GM19467 (cell line): ENCODE measurements at regions not wholly inside any gene's neighbourhood (a gene's known extent, or its start where the extent isn't known, plus 50 kb on each side); places are given as distances from the start of the nearest gene placed in this dataset.

Experiments
- ATAC-seq: cut with Tn5 transposase; IDR thresholded peaks from one replicate; pipeline ENCODE4 v1.9.1; 2021; ENCODE audit warnings: mild to moderate bottlenecking, moderate library complexity; ENCODE audit not compliant: unreplicated experiment

DNA sequence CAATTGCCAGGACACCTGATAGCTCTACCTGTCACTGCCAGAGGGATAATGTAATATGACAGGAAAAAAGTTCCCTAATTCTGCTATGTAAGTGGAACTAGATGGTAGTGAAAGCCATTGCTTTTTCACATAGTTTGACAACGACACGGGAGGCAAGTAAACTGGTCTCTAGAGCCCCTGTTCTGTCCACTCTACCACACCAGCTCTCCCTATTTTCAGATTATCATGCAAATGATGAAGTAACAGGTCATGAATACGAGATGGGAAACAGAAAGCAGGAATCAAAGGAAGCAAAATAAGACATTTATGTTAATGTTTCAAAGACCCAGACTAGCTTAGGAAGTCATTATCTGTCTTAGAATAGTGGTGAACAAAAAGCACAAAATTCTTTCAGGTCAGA is 56.2 kb downstream of the TAF11L14 start:
- ATAC-seq: no peak

DNA sequence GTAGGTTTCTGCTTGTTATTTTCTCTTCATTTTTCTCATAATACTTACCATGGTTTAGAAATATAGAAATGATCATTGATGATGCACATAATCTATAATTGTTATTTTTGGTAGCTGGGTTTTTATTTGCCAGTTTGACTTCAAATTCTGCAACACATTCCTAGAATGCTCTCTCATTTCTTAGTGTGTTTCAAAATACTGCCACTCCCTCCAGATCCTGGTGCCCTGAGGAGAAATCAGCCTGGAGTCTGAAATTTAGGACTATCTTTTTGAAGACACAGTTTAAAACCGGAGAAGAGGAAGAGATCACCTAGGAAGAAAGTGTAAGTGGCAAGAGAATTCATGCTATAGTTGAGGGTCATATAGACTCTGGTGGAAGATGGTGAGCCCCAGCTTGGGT is 57.5 kb downstream of the TAF11L14 start:
- ATAC-seq: no peak

DNA sequence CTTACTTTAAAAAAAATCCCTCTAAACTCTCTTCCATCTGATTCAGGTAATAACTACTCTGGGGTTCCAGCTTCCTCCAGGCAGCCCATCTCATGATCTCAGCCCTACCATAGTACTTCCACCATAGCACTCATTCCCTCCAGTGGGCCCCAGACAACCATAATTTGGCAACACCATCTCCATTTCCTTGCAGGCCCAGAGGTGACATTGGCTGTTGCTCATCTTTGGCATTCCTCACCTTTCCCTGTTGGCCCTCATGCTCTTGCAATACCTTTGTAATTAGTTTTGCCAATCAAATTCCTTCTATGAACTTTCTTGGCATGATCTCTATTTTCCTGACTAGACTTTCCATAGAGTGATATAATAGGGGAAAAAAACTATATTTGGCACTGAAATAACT is 60.1 kb downstream of the TAF11L14 start:
- no peak for ATAC-seq

DNA sequence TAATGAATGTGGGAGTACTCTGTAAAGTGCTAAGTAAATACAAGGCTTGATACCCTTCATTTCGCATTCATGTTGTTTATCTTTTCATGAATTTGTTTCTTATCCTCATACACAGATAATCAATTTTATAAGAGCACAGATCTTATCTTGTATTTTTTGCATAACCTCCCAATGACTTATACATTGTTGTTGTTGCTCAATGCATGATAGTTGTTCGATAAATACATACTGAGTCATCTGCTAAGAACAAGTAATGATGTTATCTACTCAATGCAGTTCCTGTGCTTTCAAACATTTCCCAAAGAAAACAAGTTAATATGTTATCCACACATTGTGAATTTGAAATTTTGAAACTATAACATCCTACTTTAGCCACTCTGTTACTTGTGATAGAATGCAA is 60.7 kb downstream of the TAF11L14 start:
- no peak for ATAC-seq

DNA sequence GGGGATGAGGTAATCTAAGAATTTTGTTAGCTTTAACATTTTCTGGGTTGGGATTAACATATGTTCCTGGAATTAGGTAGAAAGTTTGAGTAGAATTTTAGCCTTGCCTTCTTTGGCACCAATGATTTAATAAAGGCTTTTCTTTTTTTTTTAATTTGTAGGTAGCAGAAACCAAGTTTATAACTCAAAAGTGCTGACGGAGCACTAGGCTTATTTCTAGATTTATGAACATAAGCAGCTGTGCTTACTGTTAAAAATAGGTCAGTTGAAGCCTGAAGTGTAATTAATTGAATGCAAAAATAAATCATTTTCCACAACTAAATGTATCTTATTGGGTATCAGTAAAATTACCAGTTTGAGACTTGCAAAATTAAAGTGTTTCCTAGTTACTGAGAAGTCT is 62.4 kb downstream of the TAF11L14 start:
- ATAC-seq: no peak

DNA sequence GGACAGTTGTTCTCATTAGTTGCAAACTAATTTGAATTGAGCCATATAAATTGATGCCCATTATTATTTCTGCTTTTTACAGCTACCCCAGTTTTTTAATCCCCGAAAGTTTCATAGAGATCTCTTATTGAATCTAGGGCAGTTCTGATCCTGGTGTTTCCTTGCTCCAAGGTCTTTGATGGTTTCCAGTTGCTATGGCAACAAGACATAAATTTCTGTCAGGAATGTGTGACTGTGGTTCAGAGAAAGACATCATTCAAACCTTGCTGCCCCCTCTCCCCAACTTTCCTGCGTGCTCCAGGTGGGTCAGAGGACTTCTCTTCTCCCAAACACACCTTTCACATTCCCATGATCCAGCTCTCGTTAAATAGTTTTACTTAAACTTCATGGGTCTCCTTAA is 63.4 kb downstream of the TAF11L14 start:
- no peak for ATAC-seq

DNA sequence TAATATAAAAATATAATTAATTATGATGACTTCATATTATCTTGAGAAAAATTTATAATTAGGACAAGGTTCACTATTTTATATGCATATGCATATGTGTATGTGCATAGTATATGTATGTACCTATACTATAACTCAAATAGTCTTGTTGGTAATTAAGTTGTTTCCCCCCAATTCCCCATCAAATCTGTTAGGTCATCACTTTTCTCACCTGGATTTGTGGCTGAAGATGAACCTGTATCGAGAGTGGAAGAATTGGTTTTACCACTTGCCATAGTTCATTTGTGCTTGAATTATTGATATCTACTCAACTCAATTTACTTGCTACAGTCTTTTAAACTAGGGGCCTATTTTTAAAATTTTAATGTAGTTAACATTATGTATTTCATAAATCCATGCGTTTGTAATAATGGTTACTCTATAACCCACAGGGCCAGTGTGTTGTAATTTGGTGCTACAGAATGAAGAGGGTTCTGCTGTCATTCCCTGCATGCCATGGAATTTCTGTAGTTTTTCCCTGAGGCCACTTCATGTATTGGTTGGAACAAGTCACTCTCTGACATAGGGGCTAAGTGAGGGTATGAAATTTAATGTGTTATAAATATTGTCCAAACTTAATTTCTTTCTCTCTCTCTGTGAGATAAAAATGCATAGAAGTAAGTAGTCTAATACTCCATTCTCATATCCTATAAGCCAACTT is 74.9 kb downstream of the TAF11L14 start:
- ATAC-seq: no peak

DNA sequence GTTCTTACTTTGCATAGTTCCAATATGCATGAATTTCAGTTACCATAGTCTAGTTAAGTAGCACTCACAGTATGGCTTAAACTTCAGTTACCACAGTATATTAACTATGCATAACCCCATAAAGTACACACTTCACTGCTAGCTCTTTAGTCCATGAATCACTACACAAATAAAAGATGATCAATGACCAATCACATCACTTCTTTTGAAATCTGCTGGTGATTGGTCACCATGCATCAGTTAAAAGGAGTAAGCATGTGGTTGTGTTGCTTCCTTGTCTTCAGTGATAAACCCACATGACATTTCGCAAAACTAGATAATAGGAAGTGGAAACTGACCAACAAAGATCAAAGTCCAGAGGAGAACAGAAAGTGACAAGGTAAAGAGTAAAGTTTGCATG is 79.0 kb downstream of the TAF11L14 start:
- ATAC-seq: no peak

DNA sequence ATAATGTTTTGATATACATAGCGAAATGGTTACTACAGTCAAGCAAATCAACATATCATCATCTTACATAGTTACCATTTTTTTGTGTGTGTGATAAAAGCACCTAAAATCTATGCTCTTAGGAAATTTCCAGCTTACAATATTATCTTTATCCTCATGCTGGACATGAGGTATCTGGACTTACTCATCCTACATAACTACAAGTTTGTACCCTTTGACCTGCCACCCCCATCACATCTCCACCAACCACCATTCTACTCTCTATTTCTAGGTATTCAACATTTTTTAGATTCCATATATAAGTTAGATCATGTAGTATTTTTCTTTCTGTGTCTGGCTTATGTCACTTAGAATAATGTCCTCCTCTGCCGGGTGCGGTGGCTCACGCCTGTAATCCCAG is 79.9 kb downstream of the TAF11L14 start:
- ATAC-seq: no peak

DNA sequence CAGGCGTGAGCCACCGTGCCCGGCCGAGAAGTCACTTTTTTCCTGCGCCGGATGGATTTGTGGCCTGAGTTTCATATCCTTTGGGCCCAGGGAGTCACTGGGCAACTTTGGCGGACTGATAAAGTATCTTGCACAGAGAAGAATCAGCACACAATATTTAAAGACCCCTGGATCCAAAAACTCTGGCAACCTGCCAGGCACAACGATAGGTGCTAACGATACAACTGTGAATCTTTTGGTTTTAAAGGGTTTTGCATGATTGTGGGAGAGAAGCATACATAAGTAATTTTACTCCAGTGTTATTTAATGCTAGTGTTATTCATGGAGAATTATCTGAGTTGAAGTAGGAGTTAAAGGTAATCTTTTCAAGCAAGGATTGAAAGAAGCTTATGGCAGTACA is 85.3 kb downstream of the TAF11L14 start:
- ATAC-seq: no peak

DNA sequence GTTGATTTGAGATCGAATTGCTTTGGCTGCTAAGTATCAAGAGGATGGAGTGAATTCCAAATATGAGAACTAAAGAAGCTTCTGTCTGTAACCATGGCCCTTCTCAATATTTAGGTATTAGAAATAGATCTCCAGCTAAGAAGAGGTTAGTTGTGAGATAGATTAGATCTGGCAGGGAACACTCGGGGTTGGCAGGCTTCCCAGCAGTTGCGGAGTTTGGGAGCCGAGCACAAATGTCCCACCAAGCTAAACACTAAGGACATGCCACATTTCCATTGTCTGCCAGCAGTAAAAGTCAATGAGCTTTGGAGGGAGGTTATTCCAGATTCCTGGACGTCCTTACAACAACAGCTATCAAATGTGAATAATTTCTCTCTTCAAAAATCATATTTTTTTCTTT is 85.8 kb downstream of the TAF11L14 start:
- no peak for ATAC-seq

DNA sequence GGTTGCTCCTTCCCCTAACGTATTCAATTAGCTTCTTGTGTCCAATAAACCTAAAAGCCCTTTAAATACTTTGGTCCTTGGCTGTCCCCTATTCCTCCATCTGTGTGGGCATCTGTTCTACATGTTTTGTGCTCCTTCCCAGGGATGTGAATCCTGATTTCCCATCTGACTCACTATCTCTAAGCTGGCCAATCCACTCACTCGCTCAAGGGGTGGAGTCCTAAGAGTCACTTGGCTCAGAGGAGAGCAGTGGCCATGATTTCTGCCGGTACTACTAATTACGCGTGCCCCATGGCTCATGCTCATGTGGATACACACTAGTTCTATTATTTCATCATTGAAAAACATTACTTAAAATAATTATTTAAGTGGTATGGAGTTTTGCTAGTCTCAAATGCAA is 89.6 kb downstream of the TAF11L14 start:
- ATAC-seq: no peak

DNA sequence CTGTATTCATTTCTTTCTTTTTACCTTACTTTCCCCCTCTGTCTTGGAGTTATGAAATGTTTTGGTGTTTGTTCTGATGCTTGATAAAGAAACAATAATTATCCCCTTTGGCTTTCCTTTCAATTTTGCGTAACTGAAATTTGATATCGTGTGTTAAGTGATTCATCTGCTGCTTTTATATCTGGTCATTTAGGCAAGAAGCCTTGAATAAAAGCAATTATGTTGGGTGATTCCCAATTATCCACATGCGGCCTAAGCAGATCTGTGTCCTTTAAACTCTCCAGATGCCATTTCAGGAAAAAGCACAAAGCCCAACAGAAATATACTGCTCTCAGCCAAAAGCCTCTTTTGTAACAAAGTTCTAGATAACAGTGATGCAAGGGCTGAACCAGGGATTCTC is 92.8 kb downstream of the TAF11L14 start:
- ATAC-seq: no peak

DNA sequence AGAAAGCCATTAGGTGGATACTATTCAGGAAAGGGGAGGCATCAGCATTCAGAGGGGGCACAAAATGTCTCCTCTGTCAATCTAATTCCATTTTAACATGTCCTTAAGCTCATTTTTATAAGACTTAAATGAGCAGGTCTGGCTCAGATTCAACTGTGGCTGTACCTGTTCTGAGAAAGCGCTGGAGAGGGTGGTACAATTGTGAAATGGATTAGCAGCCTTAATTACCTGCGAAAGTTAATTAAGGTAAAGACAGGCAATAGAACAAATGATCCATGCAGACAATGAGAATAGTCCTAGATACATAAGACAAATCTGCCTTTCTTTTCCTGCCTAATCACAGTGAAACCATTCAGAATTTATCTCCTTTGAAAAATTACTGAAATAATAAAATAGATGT is 96.2 kb downstream of the TAF11L14 start:
- no peak for ATAC-seq

DNA sequence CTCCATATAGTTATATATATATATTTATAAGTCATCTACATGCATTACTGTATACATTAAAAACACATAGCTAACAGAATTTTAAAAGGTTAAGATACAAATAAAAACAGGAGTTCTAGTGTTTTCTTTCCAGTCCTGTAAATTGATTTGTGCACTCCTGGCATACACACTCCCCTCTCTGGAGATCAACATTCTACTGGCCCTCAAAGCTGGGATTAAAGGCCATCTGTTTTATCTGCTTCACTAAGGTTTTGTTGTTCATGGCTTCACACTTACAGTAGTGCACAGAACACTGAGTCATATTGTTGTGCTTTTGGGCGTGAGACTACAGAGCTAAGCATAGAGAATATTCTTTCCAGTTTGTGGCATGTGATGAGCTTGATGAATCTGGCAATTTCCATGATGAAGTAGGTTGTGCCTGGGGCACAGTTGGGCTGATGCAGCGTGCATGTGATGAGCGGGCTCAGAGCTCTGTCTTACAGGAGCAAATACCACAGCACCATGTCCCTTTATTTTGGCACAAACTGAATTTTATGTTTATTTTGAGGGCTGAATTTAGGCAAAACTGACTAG is 98.2 kb downstream of the TAF11L14 start:
- no peak for ATAC-seq

DNA sequence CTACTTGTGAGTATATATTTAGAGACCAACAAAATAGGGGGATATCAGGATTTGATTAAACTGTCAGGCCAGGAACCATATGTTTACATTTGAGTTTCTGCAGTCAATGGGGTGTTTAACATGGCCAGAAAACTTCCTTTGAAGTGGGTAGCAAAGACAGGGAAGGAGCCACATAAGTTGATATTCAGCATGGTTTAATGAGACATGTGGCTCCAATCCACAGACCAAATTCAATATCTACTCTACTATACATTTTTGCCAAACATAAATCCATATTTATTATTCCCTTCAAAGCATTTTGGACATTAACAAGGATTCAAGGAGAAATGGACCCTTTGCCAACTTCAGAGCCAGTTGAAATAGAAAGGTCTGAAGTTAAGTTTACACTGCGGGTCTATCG is 99.8 kb downstream of the TAF11L14 start:
- no peak for ATAC-seq

DNA sequence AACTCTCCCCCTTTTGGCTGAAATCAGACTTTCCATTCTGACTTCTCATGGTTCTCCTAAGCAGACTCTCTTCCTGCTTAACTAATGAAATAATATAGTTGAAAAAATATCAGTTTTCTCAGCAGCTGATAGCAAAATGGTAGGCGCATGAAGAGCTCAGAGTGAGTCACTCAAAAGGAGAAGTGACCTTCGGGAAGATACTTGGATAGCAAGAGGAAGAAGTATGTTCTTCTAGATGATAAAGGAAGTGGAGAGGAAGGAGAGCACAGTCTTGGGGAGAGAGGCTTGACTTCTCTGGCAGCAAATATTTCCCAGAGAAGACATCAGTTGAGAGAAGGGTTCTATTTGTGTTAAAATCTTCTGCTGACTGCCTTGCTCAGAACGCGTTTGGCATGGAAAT is 101.5 kb downstream of the TAF11L14 start:
- ATAC-seq: no peak

DNA sequence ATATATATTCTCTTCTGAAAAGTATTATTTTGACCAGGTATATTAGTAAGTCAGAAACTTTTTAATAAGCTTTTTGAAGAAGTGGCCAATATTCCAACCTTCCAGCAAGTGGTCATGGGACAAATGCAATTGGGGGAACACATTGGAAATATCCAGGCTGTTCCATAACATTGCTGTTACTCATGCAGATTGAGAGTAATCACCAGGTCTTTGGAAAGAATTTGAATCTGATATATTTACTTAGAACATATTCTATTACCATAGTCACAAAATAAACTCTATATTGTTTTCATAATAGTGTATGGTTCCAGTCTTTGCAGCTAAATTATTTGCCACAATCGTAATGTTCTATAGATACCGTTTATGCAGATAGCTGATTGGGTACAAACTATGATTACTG is 102.8 kb downstream of the TAF11L14 start:
- ATAC-seq: no peak

DNA sequence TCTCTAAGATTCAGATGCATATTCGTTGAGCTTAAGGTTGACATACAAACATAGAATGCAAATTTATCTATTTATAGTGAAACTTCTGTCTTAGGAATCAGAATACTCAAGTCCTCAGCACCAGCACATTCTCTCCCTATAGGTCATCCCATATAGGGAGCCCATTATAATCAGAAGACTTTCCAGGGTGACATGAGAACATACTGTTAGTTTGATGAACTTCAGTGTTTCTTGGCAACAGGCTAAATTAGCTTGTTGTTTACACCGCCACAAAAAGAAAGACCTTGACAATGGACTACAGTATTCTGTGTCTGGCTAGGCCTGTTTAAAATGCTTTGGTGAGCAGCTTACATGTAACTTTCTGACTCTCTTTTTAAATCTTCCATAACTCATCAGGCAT is 104.2 kb downstream of the TAF11L14 start:
- no peak for ATAC-seq

DNA sequence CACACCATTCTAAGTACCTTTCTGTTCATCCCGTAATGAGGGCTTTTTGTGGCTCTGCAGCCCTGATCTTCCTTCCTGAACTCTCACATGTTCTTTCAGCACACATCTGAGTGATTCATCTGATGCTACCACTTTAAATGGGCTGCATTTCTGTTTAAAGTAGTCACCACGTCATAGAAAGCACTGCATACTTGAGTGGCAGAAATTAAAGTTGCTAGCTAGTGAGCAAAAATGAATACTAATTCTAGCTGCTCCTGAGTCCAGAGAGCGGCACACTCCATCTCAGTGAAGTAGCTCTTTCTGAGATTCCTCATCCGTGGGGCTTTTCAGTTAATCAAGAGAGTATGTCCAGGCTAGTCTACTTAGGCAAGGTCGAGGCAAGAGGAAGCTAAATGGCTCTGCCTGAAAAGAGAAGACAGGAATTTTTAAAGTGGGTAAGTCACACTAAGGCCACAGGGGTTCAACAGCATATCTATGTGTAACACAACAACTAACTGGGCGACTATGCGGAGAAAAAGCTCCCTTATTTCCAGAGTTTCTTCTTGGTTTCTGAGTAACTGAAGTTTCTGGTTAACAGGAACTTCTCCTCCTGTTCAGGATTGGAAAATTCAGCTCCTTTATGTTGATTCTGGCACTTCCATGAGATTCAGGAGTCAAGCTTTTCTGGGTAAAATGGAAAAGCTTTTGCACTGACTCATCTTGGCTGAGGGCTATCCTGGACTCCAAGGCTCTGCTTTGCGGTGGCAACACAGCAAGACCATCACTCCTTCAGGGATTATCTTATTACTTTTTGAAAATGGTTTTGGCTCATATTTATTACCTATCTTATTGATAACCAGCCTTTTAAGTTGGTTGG is 109.5 kb downstream of the TAF11L14 start:
- ATAC-seq: no peak

DNA sequence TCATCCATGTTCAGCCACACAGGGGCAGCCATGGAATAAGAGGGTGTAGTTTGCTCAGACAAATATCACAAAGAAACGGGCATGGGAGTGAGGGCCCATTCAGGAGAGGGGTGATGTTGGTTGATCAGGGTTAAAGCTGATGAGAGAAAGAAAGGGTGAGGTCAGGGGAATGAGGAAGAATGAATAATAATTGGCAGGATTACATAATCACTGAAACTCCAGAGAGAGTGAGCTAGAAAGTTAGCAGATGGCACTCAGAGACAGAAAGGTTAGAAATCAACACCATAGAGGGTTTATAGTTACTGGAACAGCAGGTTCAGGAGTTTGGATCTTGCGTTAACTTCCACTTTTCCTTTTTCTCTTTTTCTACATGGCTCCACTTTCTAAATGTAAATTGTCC is 113.9 kb downstream of the TAF11L14 start:
- ATAC-seq: no peak

DNA sequence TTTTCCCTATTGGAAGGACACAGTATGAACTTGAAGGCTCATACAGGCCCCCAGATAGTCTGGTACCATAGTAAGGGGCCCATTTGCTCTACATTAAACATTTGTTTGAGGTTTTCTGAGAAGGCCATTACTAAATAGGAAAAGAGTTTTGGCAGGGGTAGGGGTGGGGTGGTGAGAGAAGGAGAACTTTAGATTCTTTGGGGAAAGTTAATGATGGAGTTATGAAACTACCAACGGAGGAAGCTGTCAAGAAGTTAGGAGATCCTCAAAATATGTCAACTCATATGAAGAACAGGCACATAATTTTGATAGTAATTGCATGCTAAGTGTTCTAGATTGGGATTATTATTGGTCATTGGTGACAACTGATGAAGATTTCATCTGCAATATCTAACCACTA is 114.7 kb downstream of the TAF11L14 start:
- ATAC-seq: no peak
